ENCODE measurements at regions not wholly inside any gene's neighbourhood (a gene's known extent, or its start where the extent isn't known, plus 50 kb on each side); places are given as distances from the start of the nearest gene placed in this dataset.

DNA sequence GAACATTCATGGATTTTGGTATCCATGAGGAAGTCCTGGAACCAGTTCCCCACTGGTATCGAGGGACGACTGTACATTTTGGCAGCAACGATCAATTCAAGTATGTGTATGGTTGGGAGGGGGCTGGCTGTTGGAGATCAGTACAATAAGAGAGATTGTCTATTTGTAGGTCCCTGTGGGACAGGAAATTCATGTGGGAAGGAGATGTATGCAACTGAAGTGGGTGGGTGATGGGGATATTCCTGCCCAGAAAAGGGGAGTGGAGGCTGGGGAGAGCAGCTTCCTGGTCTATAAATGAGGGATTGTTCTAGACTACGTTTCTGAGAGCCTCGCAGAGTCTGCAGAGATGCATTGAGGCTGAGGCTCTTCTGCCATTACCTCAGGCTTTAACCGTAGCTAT, 140.2 kb upstream of the MAGI3 start:
- WGBS, 2 donors (ENCODE audit: extremely low coverage in 2 of 2, insufficient read length in 2 of 2, insufficient replicate concordance in 1 of 2) = no CpG with 5 or more reads among the region's 6 CpGs

DNA sequence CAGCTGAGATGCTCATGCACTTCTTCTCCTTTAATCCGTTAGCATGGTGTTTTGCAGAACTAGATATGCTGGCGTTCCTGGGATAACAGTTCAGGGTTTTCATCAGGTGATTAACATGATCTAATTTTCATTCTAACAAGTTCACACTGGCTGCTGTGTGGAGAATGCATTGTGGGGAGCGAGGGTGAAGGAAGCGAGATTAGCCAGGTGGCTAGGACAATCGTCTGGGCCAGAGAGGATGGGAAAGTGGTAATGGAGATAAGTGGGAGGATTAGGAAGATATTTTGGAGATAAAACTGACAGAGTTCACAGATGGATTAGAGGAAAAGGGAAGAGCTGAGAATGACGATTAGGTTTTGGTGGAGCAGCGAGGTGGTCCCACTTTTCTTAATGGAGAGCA, 138.1 kb upstream of the MAGI3 start:
- Histone ChIP-seq H2BK15ac (ENCODE audit: low read length) (no peak overlapping the region), H3K4me2 (ENCODE audit: insufficient read depth, low read length, poor library complexity, severe bottlenecking) (no peak overlapping the region), H3K27ac (replicated peaks; ENCODE audit: low read length) (no peak overlapping the region), H2BK120ac (ENCODE audit: low read depth, low read length) (no peak overlapping the region), H2AK5ac (ENCODE audit: low read depth, low read length) (no peak overlapping the region), H3K4ac (ENCODE audit: low read length) (no peak overlapping the region), H3K9me3 (replicated peaks in 1 of 2; ENCODE audit: control insufficient read depth in 2 of 2, insufficient read depth in 1 of 2, low read depth in 1 of 2, low read length in 2 of 2) (no peaks in the 10 kb centered on the region), H3K18ac (ENCODE audit: low read length) (no peak overlapping the region), H3K14ac (ENCODE audit: low read length) (no peak overlapping the region), H3K9ac (ENCODE audit: low read depth, low read length, poor library complexity) (no peak overlapping the region), H3K4me1 (ENCODE audit: control insufficient read depth in 2 of 2, insufficient read depth in 1 of 2, low read depth in 1 of 2, low read length in 2 of 2) (peaks cover 0 to 33% of the 10 kb centered on the region in 2 donors), H2BK12ac (ENCODE audit: low read length) (no peak overlapping the region), H2BK5ac (ENCODE audit: low read length) (no peak overlapping the region), H3K4me3 (ENCODE audit: low read length in 2 of 2) (no peak overlapping the region), H3K23ac (ENCODE audit: low read depth, low read length, poor library complexity) (no peak overlapping the region), H4K8ac (ENCODE audit: low read depth, low read length) (no peak overlapping the region), H3K79me1 (ENCODE audit: low read depth, low read length) (no peaks in the 10 kb centered on the region), H3K36me3 (replicated peaks in 1 of 2; ENCODE audit: control insufficient read depth in 2 of 2, insufficient read depth in 2 of 2, low read length in 2 of 2) (no peaks in the 10 kb centered on the region), H3K27me3 (ENCODE audit: control insufficient read depth in 3 of 3, insufficient read depth in 3 of 3, low read depth in 1 of 3, low read length in 3 of 3) (peaks cover 0 to 16% (median 0%) of the 10 kb centered on the region in 3 experiments), H2AFZ (ENCODE audit: low read length) (no peak overlapping the region), H4K91ac (ENCODE audit: low read depth, low read length, poor library complexity) (no peak overlapping the region)
- WGBS, 2 donors (ENCODE audit: extremely low coverage in 2 of 2, insufficient read length in 2 of 2, insufficient replicate concordance in 1 of 2) = no CpG with 5 or more reads among the region's 7 CpGs
- no peak for DNase-seq (ENCODE audit: low spot score)

More for the DNA sequence above, 140.2 kb upstream of the MAGI3 start:
- peak overlapping the region; percentile 20 for H2AK5ac ChIP-seq (ENCODE audit: low read depth, low read length)
- no peak overlapping the region for H3K14ac ChIP-seq (ENCODE audit: low read length)
- no peak overlapping the region for H2BK15ac ChIP-seq (ENCODE audit: low read length)
- no peak overlapping the region for H3K9ac ChIP-seq (ENCODE audit: low read depth, low read length, poor library complexity)
- no peak overlapping the region for H2BK5ac ChIP-seq (ENCODE audit: low read length)
- no peak overlapping the region for H2BK12ac ChIP-seq (ENCODE audit: low read length)
- H3K23ac ChIP-seq (ENCODE audit: low read depth, low read length, poor library complexity) = no peak overlapping the region
- H3K27ac ChIP-seq (replicated peaks; ENCODE audit: low read length) = no peak overlapping the region
- no peaks in the 10 kb centered on the region for H3K79me1 ChIP-seq (ENCODE audit: low read depth, low read length)
- H3K4me1 ChIP-seq (ENCODE audit: control insufficient read depth in 2 of 2, insufficient read depth in 1 of 2, low read depth in 1 of 2, low read length in 2 of 2) = peaks cover 0 to 28% of the 10 kb centered on the region in 2 donors
- H4K8ac ChIP-seq (ENCODE audit: low read depth, low read length) = no peak overlapping the region
- no peak overlapping the region for H2BK120ac ChIP-seq (ENCODE audit: low read depth, low read length)
- no peak overlapping the region for H3K18ac ChIP-seq (ENCODE audit: low read length)
- DNase-seq (ENCODE audit: low spot score) = no peak
- peaks cover 0 to 6% (median 0%) of the 10 kb centered on the region in 3 experiments for H3K27me3 ChIP-seq (ENCODE audit: control insufficient read depth in 3 of 3, insufficient read depth in 3 of 3, low read depth in 1 of 3, low read length in 3 of 3)
- H3K36me3 ChIP-seq (replicated peaks in 1 of 2; ENCODE audit: control insufficient read depth in 2 of 2, insufficient read depth in 2 of 2, low read length in 2 of 2) = no peaks in the 10 kb centered on the region
- no peak overlapping the region for H3K4me3 ChIP-seq (ENCODE audit: low read length in 2 of 2)
- H4K91ac ChIP-seq (ENCODE audit: low read depth, low read length, poor library complexity) = no peak overlapping the region
- H3K9me3 ChIP-seq (replicated peaks in 1 of 2; ENCODE audit: control insufficient read depth in 2 of 2, insufficient read depth in 1 of 2, low read depth in 1 of 2, low read length in 2 of 2) = no peaks in the 10 kb centered on the region
- H3K4me2 ChIP-seq (ENCODE audit: insufficient read depth, low read length, poor library complexity, severe bottlenecking) = no peak overlapping the region
- no peak overlapping the region for H2AFZ ChIP-seq (ENCODE audit: low read length)
- no peak overlapping the region for H3K4ac ChIP-seq (ENCODE audit: low read length)

DNA sequence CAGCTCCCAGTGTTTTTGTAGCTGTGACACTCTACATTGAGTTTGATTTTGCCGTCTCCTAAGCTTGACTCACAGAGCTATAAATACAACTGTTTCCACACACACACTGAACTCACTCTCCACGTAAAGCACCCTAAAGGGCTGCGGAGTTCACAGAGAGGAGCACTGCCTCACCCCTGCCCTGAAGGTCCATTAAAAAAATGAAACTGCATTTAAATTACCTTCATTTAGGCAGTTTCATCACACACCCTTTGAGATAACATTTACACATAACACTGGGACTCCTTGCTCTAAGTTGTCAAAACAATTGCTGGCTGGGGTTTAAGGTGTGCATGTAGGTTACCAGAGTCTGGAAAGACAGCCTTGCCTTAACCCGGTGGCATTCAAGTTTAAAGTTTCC, 137.1 kb upstream of the MAGI3 start:
- Histone ChIP-seq H3K4me1 (ENCODE audit: control insufficient read depth in 2 of 2, insufficient read depth in 1 of 2, low read depth in 1 of 2, low read length in 2 of 2) (peaks cover 0 to 31% of the 10 kb centered on the region in 2 donors), H3K4me3 (ENCODE audit: low read length in 2 of 2) (no peak overlapping the region), H3K23ac (ENCODE audit: low read depth, low read length, poor library complexity) (no peak overlapping the region), H3K14ac (ENCODE audit: low read length) (no peak overlapping the region), H4K8ac (ENCODE audit: low read depth, low read length) (no peak overlapping the region), H3K18ac (ENCODE audit: low read length) (no peak overlapping the region), H3K9ac (ENCODE audit: low read depth, low read length, poor library complexity) (no peak overlapping the region), H4K91ac (ENCODE audit: low read depth, low read length, poor library complexity) (no peak overlapping the region), H3K36me3 (replicated peaks in 1 of 2; ENCODE audit: control insufficient read depth in 2 of 2, insufficient read depth in 2 of 2, low read length in 2 of 2) (no peaks in the 10 kb centered on the region), H3K79me1 (ENCODE audit: low read depth, low read length) (no peaks in the 10 kb centered on the region), H3K4ac (ENCODE audit: low read length) (no peak overlapping the region), H3K27ac (replicated peaks; ENCODE audit: low read length) (no peak overlapping the region), H3K27me3 (ENCODE audit: control insufficient read depth in 3 of 3, insufficient read depth in 3 of 3, low read depth in 1 of 3, low read length in 3 of 3) (peaks cover 0 to 16% (median 0%) of the 10 kb centered on the region in 3 experiments), H2BK12ac (ENCODE audit: low read length) (no peak overlapping the region), H2BK15ac (ENCODE audit: low read length) (no peak overlapping the region), H2BK120ac (ENCODE audit: low read depth, low read length) (no peak overlapping the region), H2AK5ac (ENCODE audit: low read depth, low read length) (no peak overlapping the region), H3K4me2 (ENCODE audit: insufficient read depth, low read length, poor library complexity, severe bottlenecking) (no peak overlapping the region), H2AFZ (ENCODE audit: low read length) (no peak overlapping the region), H2BK5ac (ENCODE audit: low read length) (no peak overlapping the region), H3K9me3 (replicated peaks in 1 of 2; ENCODE audit: control insufficient read depth in 2 of 2, insufficient read depth in 1 of 2, low read depth in 1 of 2, low read length in 2 of 2) (no peaks in the 10 kb centered on the region)
- no CpG with 5 or more reads among the region's 4 CpGs for WGBS, 2 donors (ENCODE audit: extremely low coverage in 2 of 2, insufficient read length in 2 of 2, insufficient replicate concordance in 1 of 2)
- DNase-seq (ENCODE audit: low spot score) = no peak

DNA sequence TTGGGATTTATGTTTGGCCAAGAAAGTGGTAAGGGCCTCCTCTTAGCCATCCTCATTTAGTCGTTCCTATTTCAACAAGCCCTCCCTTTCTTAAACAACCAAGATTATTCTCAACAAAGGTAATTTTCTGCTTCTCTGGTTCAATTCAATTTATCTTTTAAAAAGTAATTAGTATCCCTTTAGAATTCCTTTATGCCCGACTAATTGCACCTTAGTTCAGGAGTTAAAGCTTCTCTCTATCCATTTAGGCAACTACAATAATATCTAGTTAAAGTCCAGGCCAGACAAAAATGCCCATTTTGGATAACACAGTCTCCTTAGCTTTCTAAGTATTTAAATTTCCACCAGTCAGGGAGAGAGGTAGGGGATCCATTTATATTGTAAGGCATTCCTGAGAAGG, 136.7 kb upstream of the MAGI3 start:
- Histone ChIP-seq H2BK15ac (ENCODE audit: low read length) (no peak overlapping the region), H3K36me3 (replicated peaks in 1 of 2; ENCODE audit: control insufficient read depth in 2 of 2, insufficient read depth in 2 of 2, low read length in 2 of 2) (no peaks in the 10 kb centered on the region), H3K27ac (replicated peaks; ENCODE audit: low read length) (no peak overlapping the region), H3K79me1 (ENCODE audit: low read depth, low read length) (no peaks in the 10 kb centered on the region), H3K18ac (ENCODE audit: low read length) (no peak overlapping the region), H3K4me3 (ENCODE audit: low read length in 2 of 2) (no peak overlapping the region), H4K91ac (ENCODE audit: low read depth, low read length, poor library complexity) (no peak overlapping the region), H2BK12ac (ENCODE audit: low read length) (no peak overlapping the region), H2AK5ac (ENCODE audit: low read depth, low read length) (no peak overlapping the region), H3K4ac (ENCODE audit: low read length) (no peak overlapping the region), H3K4me2 (ENCODE audit: insufficient read depth, low read length, poor library complexity, severe bottlenecking) (no peak overlapping the region), H3K9me3 (replicated peaks in 1 of 2; ENCODE audit: control insufficient read depth in 2 of 2, insufficient read depth in 1 of 2, low read depth in 1 of 2, low read length in 2 of 2) (no peaks in the 10 kb centered on the region), H2BK120ac (ENCODE audit: low read depth, low read length) (no peak overlapping the region), H3K14ac (ENCODE audit: low read length) (no peak overlapping the region), H4K8ac (ENCODE audit: low read depth, low read length) (no peak overlapping the region), H3K9ac (ENCODE audit: low read depth, low read length, poor library complexity) (no peak overlapping the region), H3K27me3 (ENCODE audit: control insufficient read depth in 3 of 3, insufficient read depth in 3 of 3, low read depth in 1 of 3, low read length in 3 of 3) (peaks cover 0 to 19% (median 0%) of the 10 kb centered on the region in 3 experiments), H3K23ac (ENCODE audit: low read depth, low read length, poor library complexity) (no peak overlapping the region), H2AFZ (ENCODE audit: low read length) (no peak overlapping the region), H2BK5ac (ENCODE audit: low read length) (no peak overlapping the region), H3K4me1 (ENCODE audit: control insufficient read depth in 2 of 2, insufficient read depth in 1 of 2, low read depth in 1 of 2, low read length in 2 of 2) (peaks cover 0 to 31% of the 10 kb centered on the region in 2 donors)
- no CpG with 5 or more reads among the region's 2 CpGs for WGBS, 2 donors (ENCODE audit: extremely low coverage in 2 of 2, insufficient read length in 2 of 2, insufficient replicate concordance in 1 of 2)
- DNase-seq (ENCODE audit: low spot score) = peak; percentile 59
